Choroid plexus epithelial cell (primary cell): ENCODE measurements at regions not wholly inside any gene's neighbourhood (a gene's known extent, or its start where the extent isn't known, plus 50 kb on each side); places are given as distances from the start of the nearest gene placed in this dataset.

ENCODE experiments used
- DNase-seq: peaks from one replicate; pipeline ENCODE4 v3.0.0-alpha.2; 2010; ENCODE audit warnings: low read depth
- H3K4me3 ChIP-seq: 2 replicates; pipeline ENCODE4 v1.5.1; 2011; ENCODE audit warnings: low read depth, mild to moderate bottlenecking, control low read depth, low read length, moderate library complexity
- TF ChIP-seq, protein P1 (sequence below): conservative IDR thresholded peaks from 2 replicates; pipeline ENCODE4 v1.5.1; 2011; ENCODE audit warnings: low read depth, mild to moderate bottlenecking, control low read depth, inconsistent platforms, low read length, moderate library complexity

DNA sequence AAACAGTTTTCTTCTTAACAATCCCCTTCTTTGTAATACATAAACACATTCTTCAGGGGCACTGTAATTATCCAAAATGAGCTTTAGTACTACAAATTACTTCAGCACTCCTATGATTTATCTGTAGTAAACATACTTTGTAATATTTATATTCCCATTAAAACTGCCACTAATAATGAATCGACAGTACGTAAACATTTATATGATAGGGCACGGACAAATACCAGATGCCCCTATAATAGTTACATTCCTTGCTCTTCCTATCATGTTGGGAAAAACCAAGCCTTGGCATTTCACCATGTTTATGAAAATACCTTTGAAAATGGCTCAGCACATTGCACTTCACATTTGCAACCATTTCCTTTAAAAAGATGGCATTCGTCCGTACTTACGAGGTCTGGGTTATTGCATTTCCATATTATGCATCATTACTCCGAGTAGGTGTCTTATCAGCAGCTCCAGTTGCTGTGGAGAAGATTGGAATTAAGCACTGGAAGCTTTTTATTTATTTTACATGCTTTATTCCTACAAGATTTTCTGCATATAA, 1043.4 kb downstream of the DIAPH3 start:
- no peak overlapping the region for H3K4me3 ChIP-seq
- TF ChIP-seq, protein P1, sequence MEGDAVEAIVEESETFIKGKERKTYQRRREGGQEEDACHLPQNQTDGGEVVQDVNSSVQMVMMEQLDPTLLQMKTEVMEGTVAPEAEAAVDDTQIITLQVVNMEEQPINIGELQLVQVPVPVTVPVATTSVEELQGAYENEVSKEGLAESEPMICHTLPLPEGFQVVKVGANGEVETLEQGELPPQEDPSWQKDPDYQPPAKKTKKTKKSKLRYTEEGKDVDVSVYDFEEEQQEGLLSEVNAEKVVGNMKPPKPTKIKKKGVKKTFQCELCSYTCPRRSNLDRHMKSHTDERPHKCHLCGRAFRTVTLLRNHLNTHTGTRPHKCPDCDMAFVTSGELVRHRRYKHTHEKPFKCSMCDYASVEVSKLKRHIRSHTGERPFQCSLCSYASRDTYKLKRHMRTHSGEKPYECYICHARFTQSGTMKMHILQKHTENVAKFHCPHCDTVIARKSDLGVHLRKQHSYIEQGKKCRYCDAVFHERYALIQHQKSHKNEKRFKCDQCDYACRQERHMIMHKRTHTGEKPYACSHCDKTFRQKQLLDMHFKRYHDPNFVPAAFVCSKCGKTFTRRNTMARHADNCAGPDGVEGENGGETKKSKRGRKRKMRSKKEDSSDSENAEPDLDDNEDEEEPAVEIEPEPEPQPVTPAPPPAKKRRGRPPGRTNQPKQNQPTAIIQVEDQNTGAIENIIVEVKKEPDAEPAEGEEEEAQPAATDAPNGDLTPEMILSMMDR = no peak
- no peak for DNase-seq

DNA sequence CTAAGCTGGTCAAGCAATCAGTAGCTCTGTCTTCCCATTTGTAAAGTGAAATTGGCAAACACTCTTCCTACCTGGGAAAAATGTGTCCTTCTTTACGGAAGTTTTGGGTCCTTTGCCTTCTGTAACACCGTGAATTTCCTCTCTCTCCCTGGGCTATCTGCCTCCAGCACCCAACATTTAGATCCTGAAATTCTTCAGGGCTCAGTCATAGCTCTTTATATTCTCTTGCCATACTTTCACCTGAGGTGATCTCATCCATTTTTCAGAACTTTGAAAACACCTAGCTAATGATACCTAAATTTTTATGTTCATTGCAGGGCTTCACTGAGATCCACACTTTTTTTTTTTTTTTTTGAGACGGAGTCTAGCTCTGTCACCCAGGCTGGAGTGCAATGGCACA, 1042.2 kb downstream of the DIAPH3 start:
- TF ChIP-seq, protein P1 = no peak
- H3K4me3 ChIP-seq = no peak overlapping the region
- no peak for DNase-seq

DNA sequence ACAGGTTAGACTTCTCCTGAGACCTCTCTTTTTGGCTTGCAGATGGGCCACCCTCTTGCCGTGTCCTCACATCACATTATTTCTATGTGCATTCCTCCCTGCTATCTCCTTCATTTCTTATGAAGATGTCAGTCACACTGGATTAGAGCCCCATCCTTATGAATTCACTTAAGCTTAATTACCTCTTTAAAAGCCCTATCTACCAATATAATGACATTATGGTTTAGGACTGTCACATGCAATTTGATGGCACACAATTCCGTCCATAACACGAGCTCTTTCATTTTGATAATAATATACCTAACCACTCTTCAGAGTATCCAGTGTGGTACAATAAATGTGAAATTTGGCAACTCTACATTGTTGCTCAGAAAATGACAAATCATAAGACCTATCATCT, 1037.3 kb downstream of the DIAPH3 start:
- TF ChIP-seq, protein P1 = no peak
- no peak for DNase-seq
- no peak overlapping the region for H3K4me3 ChIP-seq

DNA sequence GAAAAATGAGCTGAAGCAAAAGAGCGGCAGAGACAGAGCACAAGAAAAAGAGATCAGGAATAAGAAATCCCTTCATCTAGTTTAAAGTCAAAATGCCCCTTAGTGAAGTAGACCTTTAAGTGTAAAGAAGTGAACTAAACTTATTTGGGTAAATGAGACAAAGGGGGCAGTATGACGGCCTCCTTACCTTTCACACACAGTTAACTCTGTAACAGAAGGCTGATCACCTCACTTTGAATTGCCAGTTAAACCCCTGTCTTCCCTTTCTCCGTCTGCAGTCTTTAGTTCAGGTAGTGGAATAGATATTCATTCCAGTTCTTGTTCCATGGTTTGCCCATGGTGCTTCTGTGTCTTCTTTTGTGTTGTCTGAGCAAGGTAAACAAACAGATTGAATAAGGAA, 1029.8 kb downstream of the DIAPH3 start:
- TF ChIP-seq, protein P1 = no peak
- H3K4me3 ChIP-seq = no peak overlapping the region
- no peak for DNase-seq

DNA sequence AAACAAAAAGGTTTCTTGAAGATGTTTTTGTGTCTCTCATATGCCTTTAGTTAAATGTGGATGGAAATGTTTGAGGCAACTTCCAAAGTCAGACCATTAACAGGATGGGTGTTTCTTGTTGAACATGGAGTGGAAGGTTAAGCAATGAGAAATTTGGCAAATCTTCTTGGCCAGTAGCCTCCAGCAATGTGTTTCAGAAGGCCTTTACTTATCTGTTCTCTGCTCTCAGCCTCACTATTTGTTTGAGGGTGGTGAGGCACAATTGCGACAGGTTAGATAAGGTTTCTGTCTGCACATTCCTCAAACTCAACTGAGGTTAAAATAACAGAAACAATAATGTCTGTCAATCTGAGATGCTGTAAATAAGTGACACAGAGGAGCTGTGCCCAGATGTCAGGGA, 1019.0 kb downstream of the DIAPH3 start:
- TF ChIP-seq, protein P1 = no peak
- peak; percentile 42 for DNase-seq
- no peak overlapping the region for H3K4me3 ChIP-seq

DNA sequence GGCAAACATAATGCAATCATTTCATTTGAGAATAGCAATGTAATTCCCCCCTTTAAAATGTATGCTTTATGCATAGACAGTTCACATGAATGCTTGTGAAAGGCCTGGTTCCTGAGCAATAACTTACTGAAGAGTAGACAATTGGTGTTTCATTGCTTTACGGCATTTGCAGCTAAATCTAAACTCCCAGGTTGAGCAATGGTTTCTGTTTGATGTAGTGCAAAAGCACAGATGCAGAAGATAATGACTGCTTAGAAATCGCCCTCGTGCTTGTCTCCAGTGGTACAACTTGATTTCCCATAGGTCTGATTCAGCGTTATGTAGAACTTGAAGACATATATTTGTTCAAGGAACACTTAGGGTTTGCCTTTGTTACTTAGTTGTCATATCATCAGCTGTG, 1018.3 kb downstream of the DIAPH3 start:
- H3K4me3 ChIP-seq = no peak overlapping the region
- no peak for DNase-seq
- TF ChIP-seq, protein P1 = no peak

DNA sequence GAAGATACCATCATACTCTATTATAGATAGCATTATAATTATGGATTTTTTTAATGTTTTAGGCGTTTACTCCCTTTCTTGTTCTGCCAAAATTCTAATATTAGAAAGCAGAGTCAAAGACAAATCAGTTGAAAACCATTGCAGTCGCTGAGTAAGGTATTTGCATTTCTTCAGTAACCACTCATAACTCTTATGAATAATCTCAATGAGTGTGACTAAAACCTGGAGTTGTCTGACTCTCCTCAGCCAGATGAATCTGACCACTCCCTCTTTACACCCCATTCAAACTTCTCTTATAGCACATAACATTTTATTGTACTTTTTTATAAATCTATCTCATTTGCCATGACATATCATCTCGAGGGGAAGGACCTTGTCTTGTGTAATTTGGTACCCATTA, 1006.5 kb downstream of the DIAPH3 start:
- TF ChIP-seq, protein P1 = no peak
- DNase-seq = no peak
- no peak overlapping the region for H3K4me3 ChIP-seq
